ENCODE measurements at regions not wholly inside any gene's neighbourhood (a gene's known extent, or its start where the extent isn't known, plus 50 kb on each side); places are given as distances from the start of the nearest gene placed in this dataset.
A peak's percentile ranks its signal among the peaks of the same experiment; 100 is the strongest.

DNA sequence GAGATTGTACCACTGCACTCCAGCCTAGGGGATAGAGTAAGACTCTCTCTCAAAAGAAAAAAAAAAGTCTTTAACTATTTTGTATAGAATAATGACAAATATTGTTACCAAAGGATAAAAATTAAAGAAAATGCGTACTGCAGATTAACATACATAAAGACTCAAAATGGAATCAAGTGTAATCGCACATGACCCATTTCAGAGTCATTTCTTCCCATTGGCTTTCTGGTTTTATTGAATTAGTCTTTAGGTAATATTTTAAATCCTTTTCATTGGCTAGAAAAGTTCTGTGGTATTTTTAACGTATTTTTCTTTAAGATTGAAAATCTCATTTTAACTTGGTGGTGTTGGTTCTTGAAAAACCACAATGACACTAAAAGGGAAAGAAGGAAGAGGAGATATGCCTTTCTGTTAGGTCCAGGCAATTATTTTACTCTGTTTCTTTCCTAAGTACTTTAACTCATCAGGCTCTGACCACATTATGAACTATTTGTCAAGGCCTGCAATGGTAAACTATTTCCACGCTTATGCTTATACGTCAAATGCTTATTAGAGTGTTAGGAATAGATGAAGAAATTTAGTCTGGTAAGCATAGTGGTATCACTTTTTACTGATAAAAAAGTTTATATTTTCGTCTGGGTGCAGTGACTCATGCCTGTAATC, 52.3 kb downstream of the PLEKHG1 start:
- no peak overlapping the region for H3K27ac ChIP-seq (ENCODE audit: extremely low read depth, low read depth, low read length)
- H3K4me1 ChIP-seq (ENCODE audit: control insufficient read depth, insufficient read depth, low read length), result peaks cover 13% of the 10 kb centered on the region; the same call in 1 of the 2 replicates
- no peaks in the 10 kb centered on the region for H3K9me3 ChIP-seq (ENCODE audit: control insufficient read depth, insufficient read depth, low read depth, low read length)
- H3K36me3 ChIP-seq (ENCODE audit: control insufficient read depth in 2 of 2, insufficient read depth in 1 of 2, low read length in 2 of 2), result no peaks in the 10 kb centered on the region
- CTCF ChIA-PET, result interaction anchor here (0.9 kb wide), 1 partner anchor 10 kb away, joined by 5 read pairs; no protein-coding TSS in a partner anchor
- 0 out of 2 replicates have a peak, but pooled peaks have one; percentile 7 for TF ChIP-seq ZNF350 (tag by site-specific recombination; IDR thresholded peaks at IDR 0.05)
- TF ChIP-seq ZNF221 (tag by site-specific recombination; IDR thresholded peaks at IDR 0.05; ENCODE audit: borderline replicate concordance), result no peak
- TF ChIP-seq, protein P1, sequence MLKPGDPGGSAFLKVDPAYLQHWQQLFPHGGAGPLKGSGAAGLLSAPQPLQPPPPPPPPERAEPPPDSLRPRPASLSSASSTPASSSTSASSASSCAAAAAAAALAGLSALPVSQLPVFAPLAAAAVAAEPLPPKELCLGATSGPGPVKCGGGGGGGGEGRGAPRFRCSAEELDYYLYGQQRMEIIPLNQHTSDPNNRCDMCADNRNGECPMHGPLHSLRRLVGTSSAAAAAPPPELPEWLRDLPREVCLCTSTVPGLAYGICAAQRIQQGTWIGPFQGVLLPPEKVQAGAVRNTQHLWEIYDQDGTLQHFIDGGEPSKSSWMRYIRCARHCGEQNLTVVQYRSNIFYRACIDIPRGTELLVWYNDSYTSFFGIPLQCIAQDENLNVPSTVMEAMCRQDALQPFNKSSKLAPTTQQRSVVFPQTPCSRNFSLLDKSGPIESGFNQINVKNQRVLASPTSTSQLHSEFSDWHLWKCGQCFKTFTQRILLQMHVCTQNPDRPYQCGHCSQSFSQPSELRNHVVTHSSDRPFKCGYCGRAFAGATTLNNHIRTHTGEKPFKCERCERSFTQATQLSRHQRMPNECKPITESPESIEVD (tag by site-specific recombination; IDR thresholded peaks at IDR 0.05), result peak; percentile 69
- H3K4me3 ChIP-seq (ENCODE audit: low read depth, low read length), result no peak overlapping the region
- POLR2A ChIA-PET, result no interaction called here

DNA sequence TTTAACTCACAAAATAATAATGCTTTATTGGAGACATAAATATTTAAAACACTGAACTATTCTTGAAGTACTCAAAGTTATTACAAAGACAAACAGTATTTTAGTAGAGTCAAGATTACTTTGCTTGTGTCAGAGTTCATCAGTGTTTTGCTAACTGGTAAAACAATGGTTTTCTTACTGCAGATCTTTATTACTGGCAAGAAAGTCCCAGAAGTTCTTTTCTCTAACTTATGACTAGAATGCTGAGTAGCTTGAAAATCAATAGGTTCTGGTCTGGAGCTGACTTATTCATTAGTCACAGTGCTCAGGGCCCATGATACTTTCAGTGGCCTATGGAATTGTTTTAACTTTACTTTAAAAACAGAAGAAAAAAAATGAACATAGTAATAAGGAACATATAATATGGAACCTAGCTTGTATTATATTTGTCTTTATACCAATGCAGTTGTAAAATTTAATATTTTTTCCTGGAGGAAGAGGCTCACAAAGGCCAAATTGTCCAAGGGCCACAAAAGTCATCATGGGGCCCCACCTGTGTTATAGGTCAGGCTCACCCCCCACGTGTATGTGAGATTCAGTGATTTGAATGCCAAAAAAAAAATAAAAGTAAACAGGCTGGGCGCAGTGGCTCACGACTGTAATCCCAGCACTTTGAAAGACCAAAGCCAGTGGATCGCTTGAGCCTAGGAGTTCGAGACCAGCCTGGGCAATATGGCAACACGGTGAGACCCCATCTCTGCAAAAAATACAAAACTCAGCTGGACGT, 53.3 kb downstream of the PLEKHG1 start:
- H3K4me1 ChIP-seq (ENCODE audit: control insufficient read depth, insufficient read depth, low read length), result peaks cover 3% of the 10 kb centered on the region; the same call in 1 of the 2 replicates
- no peak overlapping the region for H3K27ac ChIP-seq (ENCODE audit: extremely low read depth, low read depth, low read length)
- no peaks in the 10 kb centered on the region for H3K36me3 ChIP-seq (ENCODE audit: control insufficient read depth in 2 of 2, insufficient read depth in 1 of 2, low read length in 2 of 2)
- no peak for TF ChIP-seq ZNF660 (tag by site-specific recombination; IDR thresholded peaks at IDR 0.05)
- TF ChIP-seq, protein P1 (tag by site-specific recombination; IDR thresholded peaks at IDR 0.05), result peak; percentile 71
- H3K9me3 ChIP-seq (ENCODE audit: control insufficient read depth, insufficient read depth, low read depth, low read length), result no peaks in the 10 kb centered on the region
- POLR2A ChIA-PET, result no interaction called here
- H3K4me3 ChIP-seq (ENCODE audit: low read depth, low read length), result no peak overlapping the region
- CTCF ChIA-PET, result interaction anchor here (0.8 to 0.9 kb wide), 2 partner anchors 9 to 33 kb away, joined by 3 to 5 read pairs; no protein-coding TSS in a partner anchor

DNA sequence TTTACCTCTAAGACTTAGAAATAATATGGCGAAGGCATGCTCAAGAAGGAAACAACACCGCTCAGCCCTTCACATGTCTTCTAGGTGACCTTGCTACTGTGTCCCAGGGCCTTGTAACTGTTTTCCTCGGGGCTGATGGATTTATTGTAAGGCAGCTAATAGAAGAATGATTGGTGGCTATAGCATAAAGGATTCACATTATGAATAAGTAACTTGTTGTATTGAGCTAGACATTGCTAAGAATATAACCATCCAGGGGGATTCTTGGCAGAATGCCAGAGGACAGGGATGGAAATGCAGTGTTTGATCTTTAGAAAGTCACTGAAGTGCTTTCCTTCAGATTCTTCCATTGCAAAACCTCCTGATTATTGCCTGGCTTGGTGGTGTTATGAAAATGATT, 54.9 kb downstream of the PLEKHG1 start:
- H3K27ac ChIP-seq (ENCODE audit: extremely low read depth, low read depth, low read length), result no peak overlapping the region
- no peak for TF ChIP-seq ZNF202 (tag by site-specific recombination; IDR thresholded peaks at IDR 0.05; ENCODE audit: borderline replicate concordance)
- TF ChIP-seq ZNF350 (tag by site-specific recombination; IDR thresholded peaks at IDR 0.05), result 0 out of 2 replicates have a peak, but pooled peaks have one; percentile 39
- H3K4me3 ChIP-seq (ENCODE audit: low read depth, low read length), result no peak overlapping the region
- no peaks in the 10 kb centered on the region for H3K36me3 ChIP-seq (ENCODE audit: control insufficient read depth in 2 of 2, insufficient read depth in 1 of 2, low read length in 2 of 2)
- no peaks in the 10 kb centered on the region for H3K9me3 ChIP-seq (ENCODE audit: control insufficient read depth, insufficient read depth, low read depth, low read length)
- ChIA-PET CTCF (no interaction called here), POLR2A (no interaction called here)
- H3K4me1 ChIP-seq (ENCODE audit: control insufficient read depth, insufficient read depth, low read length), result peaks cover 8% of the 10 kb centered on the region; the same call in 1 of the 2 replicates

DNA sequence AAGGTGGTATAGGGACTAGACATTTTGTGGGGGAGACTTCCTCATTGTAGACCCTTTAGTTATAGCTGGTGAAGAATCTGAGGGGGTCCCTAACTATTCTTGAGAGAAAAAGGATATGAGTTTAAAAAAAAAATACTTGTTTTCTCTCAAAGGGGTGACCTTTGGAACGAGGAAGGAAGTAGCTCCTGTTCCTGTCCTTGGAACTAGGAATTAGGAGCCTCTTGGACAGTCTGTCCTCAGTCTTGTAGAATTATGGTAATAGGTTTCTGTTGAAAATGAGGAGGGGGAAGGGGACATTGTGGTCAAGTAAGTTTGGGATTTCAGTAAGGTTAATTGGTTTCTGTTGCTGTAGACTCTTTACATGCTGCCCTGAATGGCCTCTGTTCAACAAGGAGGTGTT, 56.5 kb downstream of the PLEKHG1 start:
- ChIA-PET CTCF (no interaction called here), POLR2A (no interaction called here)
- Histone ChIP-seq H3K36me3 (ENCODE audit: control insufficient read depth in 2 of 2, insufficient read depth in 1 of 2, low read length in 2 of 2) (no peaks in the 10 kb centered on the region), H3K27ac (ENCODE audit: extremely low read depth, low read depth, low read length) (no peak overlapping the region), H3K9me3 (ENCODE audit: control insufficient read depth, insufficient read depth, low read depth, low read length) (no peaks in the 10 kb centered on the region), H3K4me1 (ENCODE audit: control insufficient read depth, insufficient read depth, low read length) (peaks cover 11% of the 10 kb centered on the region; the same call in 1 of the 2 replicates), H3K4me3 (ENCODE audit: low read depth, low read length) (no peak overlapping the region)
- no peak for TF ChIP-seq ZNF121 (tag by site-specific recombination; IDR thresholded peaks at IDR 0.05)
- no peak for TF ChIP-seq ZNF660 (tag by site-specific recombination; IDR thresholded peaks at IDR 0.05)
- TF ChIP-seq GFI1B (tag by site-specific recombination; IDR thresholded peaks at IDR 0.05), result no peak
- TF ChIP-seq ZNF624 (tag by site-specific recombination; IDR thresholded peaks at IDR 0.05), result no peak
- no peak for TF ChIP-seq ZNF596 (tag by site-specific recombination; IDR thresholded peaks at IDR 0.05)
- no peak for TF ChIP-seq SCRT2 (tag by site-specific recombination; IDR thresholded peaks at IDR 0.05)
- no peak for TF ChIP-seq ZNF10 (tag by site-specific recombination; IDR thresholded peaks at IDR 0.05)
- TF ChIP-seq, protein P2, sequence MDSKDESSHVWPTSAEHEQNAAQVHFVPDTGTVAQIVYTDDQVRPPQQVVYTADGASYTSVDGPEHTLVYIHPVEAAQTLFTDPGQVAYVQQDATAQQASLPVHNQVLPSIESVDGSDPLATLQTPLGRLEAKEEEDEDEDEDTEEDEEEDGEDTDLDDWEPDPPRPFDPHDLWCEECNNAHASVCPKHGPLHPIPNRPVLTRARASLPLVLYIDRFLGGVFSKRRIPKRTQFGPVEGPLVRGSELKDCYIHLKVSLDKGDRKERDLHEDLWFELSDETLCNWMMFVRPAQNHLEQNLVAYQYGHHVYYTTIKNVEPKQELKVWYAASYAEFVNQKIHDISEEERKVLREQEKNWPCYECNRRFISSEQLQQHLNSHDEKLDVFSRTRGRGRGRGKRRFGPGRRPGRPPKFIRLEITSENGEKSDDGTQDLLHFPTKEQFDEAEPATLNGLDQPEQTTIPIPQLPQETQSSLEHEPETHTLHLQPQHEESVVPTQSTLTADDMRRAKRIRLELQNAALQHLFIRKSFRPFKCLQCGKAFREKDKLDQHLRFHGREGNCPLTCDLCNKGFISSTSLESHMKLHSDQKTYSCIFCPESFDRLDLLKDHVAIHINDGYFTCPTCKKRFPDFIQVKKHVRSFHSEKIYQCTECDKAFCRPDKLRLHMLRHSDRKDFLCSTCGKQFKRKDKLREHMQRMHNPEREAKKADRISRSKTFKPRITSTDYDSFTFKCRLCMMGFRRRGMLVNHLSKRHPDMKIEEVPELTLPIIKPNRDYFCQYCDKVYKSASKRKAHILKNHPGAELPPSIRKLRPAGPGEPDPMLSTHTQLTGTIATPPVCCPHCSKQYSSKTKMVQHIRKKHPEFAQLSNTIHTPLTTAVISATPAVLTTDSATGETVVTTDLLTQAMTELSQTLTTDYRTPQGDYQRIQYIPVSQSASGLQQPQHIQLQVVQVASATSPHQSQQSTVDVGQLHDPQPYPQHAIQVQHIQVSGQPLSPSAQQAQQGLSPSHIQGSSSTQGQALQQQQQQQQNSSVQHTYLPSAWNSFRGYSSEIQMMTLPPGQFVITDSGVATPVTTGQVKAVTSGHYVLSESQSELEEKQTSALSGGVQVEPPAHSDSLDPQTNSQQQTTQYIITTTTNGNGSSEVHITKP (tag by site-specific recombination; IDR thresholded peaks at IDR 0.05), result no peak
- TF ChIP-seq, protein P3, sequence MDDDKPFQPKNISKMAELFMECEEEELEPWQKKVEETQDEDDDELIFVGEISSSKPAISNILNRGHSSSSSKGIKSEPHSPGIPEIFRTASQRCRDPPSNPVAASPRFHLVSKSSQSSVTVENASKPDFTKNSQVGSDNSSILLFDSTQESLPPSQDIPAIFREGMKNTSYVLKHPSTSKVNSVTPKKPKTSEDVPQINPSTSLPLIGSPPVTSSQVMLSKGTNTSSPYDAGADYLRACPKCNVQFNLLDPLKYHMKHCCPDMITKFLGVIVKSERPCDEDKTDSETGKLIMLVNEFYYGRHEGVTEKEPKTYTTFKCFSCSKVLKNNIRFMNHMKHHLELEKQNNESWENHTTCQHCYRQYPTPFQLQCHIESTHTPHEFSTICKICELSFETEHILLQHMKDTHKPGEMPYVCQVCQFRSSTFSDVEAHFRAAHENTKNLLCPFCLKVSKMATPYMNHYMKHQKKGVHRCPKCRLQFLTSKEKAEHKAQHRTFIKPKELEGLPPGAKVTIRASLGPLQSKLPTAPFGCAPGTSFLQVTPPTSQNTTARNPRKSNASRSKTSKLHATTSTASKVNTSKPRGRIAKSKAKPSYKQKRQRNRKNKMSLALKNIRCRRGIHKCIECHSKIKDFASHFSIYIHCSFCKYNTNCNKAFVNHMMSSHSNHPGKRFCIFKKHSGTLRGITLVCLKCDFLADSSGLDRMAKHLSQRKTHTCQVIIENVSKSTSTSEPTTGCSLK (tag by site-specific recombination; IDR thresholded peaks at IDR 0.05), result no peak
- TF ChIP-seq PRDM1 (tag by site-specific recombination; IDR thresholded peaks at IDR 0.05), result no peak
- no peak for TF ChIP-seq OSR2 (tag by site-specific recombination; IDR thresholded peaks at IDR 0.05)
- TF ChIP-seq BCL11B (tag by site-specific recombination; IDR thresholded peaks at IDR 0.05; ENCODE audit: low read depth), result no peak
